ENCODE measurements at regions not wholly inside any gene's neighbourhood (a gene's known extent, or its start where the extent isn't known, plus 50 kb on each side); places are given as distances from the start of the nearest gene placed in this dataset.
A peak's percentile ranks its signal among the peaks of the same experiment; 100 is the strongest.

GRCh38 chr1:172845371-172845770, 186.5 kb downstream of the FASLG start:
- CTCF ChIA-PET (ENCODE audit: partially characterized antibody): interaction anchor here (0.5 to 0.9 kb wide), 2 partner anchors 157 to 175 kb away, joined by 3 read pairs; no protein-coding TSS in a partner anchor
- POLR2A ChIA-PET (ENCODE audit: partially characterized antibody): no interaction called here
- Histone ChIP-seq H2AFZ (ENCODE audit: low read length) (peak overlapping the region; percentile 68), H2BK12ac (ENCODE audit: low read depth, low read length) (no peak overlapping the region), H3K4me3 (ENCODE audit: extremely low read depth in 1 of 4, insufficient read depth in 2 of 4, low read depth in 3 of 4, low read length in 4 of 4) (no peak overlapping the region), H2BK5ac (ENCODE audit: low read depth, low read length) (no peak overlapping the region), H3K23ac (ENCODE audit: insufficient read length) (no peak overlapping the region), H2BK15ac (ENCODE audit: low read length) (no peak overlapping the region), H2BK120ac (replicated peaks; ENCODE audit: low read depth, low read length) (no peak overlapping the region), H3K79me1 (ENCODE audit: low read depth, low read length) (no peaks in the 10 kb centered on the region), H4K20me1 (replicated peaks in 1 of 2; ENCODE audit: control insufficient read depth in 1 of 2, insufficient read depth in 2 of 2, low read length in 2 of 2) (no peaks in the 10 kb centered on the region), H3K18ac (ENCODE audit: extremely low read depth, low read length) (no peak overlapping the region), H3K4me2 (ENCODE audit: insufficient read depth in 1 of 2, low read depth in 2 of 2, low read length in 2 of 2) (no peak overlapping the region), H3K27ac (ENCODE audit: low read depth, low read length) (no peak overlapping the region), H4K8ac (ENCODE audit: extremely low read depth, insufficient read depth, low read length) (no peak overlapping the region), H3K79me2 (ENCODE audit: control insufficient read depth in 1 of 2, insufficient read depth in 2 of 2, low read length in 2 of 2) (no peaks in the 10 kb centered on the region), H3K36me3 (ENCODE audit: control insufficient read depth in 2 of 4, insufficient read depth in 4 of 4, low read length in 3 of 4) (no peaks in the 10 kb centered on the region), H3K4me1 (replicated peaks in 1 of 4; ENCODE audit: control insufficient read depth in 3 of 4, insufficient read depth in 4 of 4, low read length in 3 of 4) (peaks cover 0 to 2% (median 0%) of the 10 kb centered on the region in 4 experiments; a peak in 2 of 7 replicates), H3K14ac (ENCODE audit: insufficient read length) (no peak overlapping the region), H3K4ac (replicated peaks; ENCODE audit: insufficient read length, low read depth, low read length) (no peak overlapping the region), H3K56ac (replicated peaks; ENCODE audit: insufficient read length, low read depth, low read length) (no peak overlapping the region), H3K23me2 (ENCODE audit: low read depth, low read length) (no peaks in the 10 kb centered on the region), H3K27me3 (replicated peaks in 1 of 4; ENCODE audit: control insufficient read depth in 3 of 4, extremely low read depth in 1 of 4, insufficient read depth in 3 of 4, low read length in 3 of 4) (no peaks in the 10 kb centered on the region), H3K9me3 (ENCODE audit: insufficient read depth in 2 of 2, low read depth in 1 of 2, low read length in 1 of 2) (no peaks in the 10 kb centered on the region), H2AK5ac (ENCODE audit: low read depth, low read length) (no peak overlapping the region), H4K91ac (replicated peaks; ENCODE audit: insufficient read length, low read length) (no peak overlapping the region), H2BK20ac (ENCODE audit: low read length) (no peak overlapping the region), H4K5ac (ENCODE audit: insufficient read length, low read depth, low read length) (no peak overlapping the region), H3K9ac (replicated peaks in 1 of 4; ENCODE audit: extremely low read depth in 1 of 4, low read depth in 3 of 4, low read length in 3 of 4) (no peak overlapping the region)
- TF ChIP-seq TCF12 (IDR thresholded peaks at IDR 0.05; ENCODE audit: low read depth, low read length) (no peak), BRCA1 (IDR thresholded peaks at IDR 0.05; ENCODE audit: low read depth, low read length) (no peak), SP1 (IDR thresholded peaks at IDR 0.05; ENCODE audit: low read depth, low read length) (no peak), FOSL1 (IDR thresholded peaks at IDR 0.05; ENCODE audit: insufficient read depth, low read depth, low read length) (no peak)
- DNase-seq (ENCODE audit: low read depth in 1 of 2, low spot score in 2 of 2) (no peak), FAIRE-seq (no peak)
- 87% methylated on average over 2 of the region's 2 CpGs; no CpG with 5 or more reads in 1 of the 2 experiments for WGBS, 2 experiments (ENCODE audit: extremely low coverage in 1 of 2, insufficient coverage in 1 of 2, insufficient read length in 1 of 2, insufficient replicate concordance in 2 of 2, low coverage in 1 of 2, low lambda C conversion rate in 2 of 2, missing lambda C conversion rate in 1 of 2)

Data from H1 (cell line).